H9 (cell line): ENCODE measurements at regions not wholly inside any gene's neighbourhood (a gene's known extent, or its start where the extent isn't known, plus 50 kb on each side); places are given as distances from the start of the nearest gene placed in this dataset.

Source experiments
- DNase-seq: peaks from one replicate; pipeline ENCODE4 v3.0.0-alpha.2; 2017
- H2AFZ ChIP-seq: one replicate; pipeline ENCODE4 v1.6.1; 2013; ENCODE audit warnings: mild to moderate bottlenecking, low read length, control low read depth, moderate library complexity
- H2AK5ac ChIP-seq: 2 replicates; pipeline ENCODE4 v1.6.1; 2013; ENCODE audit warnings: low read length, control low read depth, mixed read lengths; ENCODE audit not compliant: insufficient read length
- H2BK120ac ChIP-seq: one replicate; pipeline ENCODE4 v1.6.1; 2013; ENCODE audit warnings: low read depth, mild to moderate bottlenecking, low read length, control low read depth, inconsistent platforms; ENCODE audit not compliant: poor library complexity, severe bottlenecking
- H2BK12ac ChIP-seq: 2 replicates; pipeline ENCODE4 v1.6.1; 2013; ENCODE audit warnings: low read length, control low read depth, mixed read lengths, low read depth; ENCODE audit not compliant: insufficient read length
- H2BK15ac ChIP-seq: 2 replicates; pipeline ENCODE4 v1.6.1; 2013; ENCODE audit warnings: low read depth, low read length, control low read depth
- H2BK20ac ChIP-seq: one replicate; pipeline ENCODE4 v1.6.1; 2013; ENCODE audit warnings: low read depth, mild to moderate bottlenecking, low read length, control low read depth, inconsistent platforms; ENCODE audit not compliant: poor library complexity, severe bottlenecking
- H2BK5ac ChIP-seq: 2 replicates; pipeline ENCODE4 v1.6.1; 2013; ENCODE audit warnings: low read length, control low read depth, mixed read lengths; ENCODE audit not compliant: insufficient read length
- H3K14ac ChIP-seq: 2 replicates; pipeline ENCODE4 v1.6.1; 2013; ENCODE audit warnings: low read length, control low read depth; ENCODE audit not compliant: insufficient read depth
- H3K18ac ChIP-seq: 2 replicates; pipeline ENCODE4 v1.6.1; 2013; ENCODE audit warnings: low read depth, mild to moderate bottlenecking, mixed read lengths, low read length, control low read depth; ENCODE audit not compliant: insufficient read length
- H3K23ac ChIP-seq: 2 replicates; pipeline ENCODE4 v1.6.1; 2013; ENCODE audit warnings: low read length, control low read depth, mixed read lengths, low read depth; ENCODE audit not compliant: insufficient read length
- H3K23me2 ChIP-seq: 2 replicates; pipeline ENCODE4 v1.6.1; 2013; ENCODE audit warnings: low read depth, mild to moderate bottlenecking, mixed read lengths, low read length, control low read depth; ENCODE audit not compliant: insufficient read length, poor library complexity, severe bottlenecking
- H3K27ac ChIP-seq: 2 replicates; pipeline ENCODE4 v1.5.1; 2013; ENCODE audit warnings: low read length, control low read depth, mixed read lengths, low read depth; ENCODE audit not compliant: insufficient read length
- H3K27me3 ChIP-seq: 2 replicates; pipeline ENCODE4 v1.6.1; 2013; ENCODE audit warnings: low read length, control low read depth, inconsistent platforms; ENCODE audit not compliant: insufficient read depth
- H3K4ac ChIP-seq: 2 replicates; pipeline ENCODE4 v1.6.1; 2013; ENCODE audit warnings: low read depth, mild to moderate bottlenecking, control low read depth, inconsistent platforms, low read length, moderate library complexity
- H3K4me1 ChIP-seq: 2 replicates; pipeline ENCODE4 v1.6.1; 2013; ENCODE audit warnings: low read length, control low read depth, inconsistent platforms; ENCODE audit not compliant: insufficient read depth
- H3K4me2 ChIP-seq: 2 replicates; pipeline ENCODE4 v1.6.1; 2013; ENCODE audit warnings: low read length, control low read depth, mixed read lengths; ENCODE audit not compliant: insufficient read length, insufficient read depth
- H3K56ac ChIP-seq: 2 replicates; pipeline ENCODE4 v1.6.1; 2013; ENCODE audit warnings: low read depth, mild to moderate bottlenecking, mixed read lengths, low read length, control low read depth; ENCODE audit not compliant: insufficient read length
- H3K79me1 ChIP-seq: 2 replicates; pipeline ENCODE4 v1.6.1; 2013; ENCODE audit warnings: low read depth, mild to moderate bottlenecking, moderate library complexity, low read length, control low read depth, inconsistent platforms; ENCODE audit not compliant: insufficient read depth, poor library complexity, severe bottlenecking
- H3K79me2 ChIP-seq: 2 replicates; pipeline ENCODE4 v1.6.1; 2013; ENCODE audit warnings: low read length, control low read depth, inconsistent platforms; ENCODE audit not compliant: insufficient read depth
- H3K9ac ChIP-seq: 2 replicates; pipeline ENCODE4 v1.6.1; 2013; ENCODE audit warnings: low read length, control low read depth, mixed read lengths; ENCODE audit not compliant: insufficient read length; ENCODE audit errors: extremely low read depth
- H3K9me3 ChIP-seq: one replicate; pipeline ENCODE4 v1.6.1; 2013; ENCODE audit warnings: low read depth, low read length, inconsistent platforms; ENCODE audit not compliant: control insufficient read depth
- H3T11ph ChIP-seq: one replicate; pipeline ENCODE4 v1.6.1; 2013; ENCODE audit warnings: mild to moderate bottlenecking, low read length, control low read depth, inconsistent platforms
- H4K20me1 ChIP-seq: one replicate; pipeline ENCODE4 v1.6.1; 2013; ENCODE audit not compliant: control insufficient read depth, insufficient read length, insufficient read depth
- H4K5ac ChIP-seq: 2 replicates; pipeline ENCODE4 v1.6.1; 2013; ENCODE audit warnings: low read depth, mild to moderate bottlenecking, mixed read lengths, low read length, control low read depth; ENCODE audit not compliant: insufficient read length
- H4K8ac ChIP-seq: replicated peaks from 2 replicates; pipeline ENCODE4 v1.6.1; 2013; ENCODE audit warnings: low read length, control low read depth, mixed read lengths, low read depth; ENCODE audit not compliant: insufficient read length
- H4K91ac ChIP-seq: 2 replicates; pipeline ENCODE4 v1.6.1; 2013; ENCODE audit warnings: low read depth, mild to moderate bottlenecking, moderate library complexity, mixed read lengths, low read length, control low read depth; ENCODE audit not compliant: insufficient read length
- H3K27ac Mint-ChIP-seq, 3 experiments: 2 replicates in 2 of 3; 3 replicates in 1 of 3; pipeline ENCODE4 v1.8.0; 2020 to 2021; ENCODE audit warnings: mixed read lengths in 3 of 3, mild to moderate bottlenecking in 1 of 3, moderate library complexity in 1 of 3
- H3K27me3 Mint-ChIP-seq: 2 replicates; pipeline ENCODE4 v1.8.0; 2021; ENCODE audit warnings: low read depth, mild to moderate bottlenecking, moderate library complexity, mixed read lengths
- H3K36me3 Mint-ChIP-seq, 3 experiments: 2 replicates in 2 of 3; 3 replicates in 1 of 3; pipeline ENCODE4 v1.8.0; 2020 to 2021; ENCODE audit warnings: low read depth in 3 of 3, mixed read lengths in 3 of 3; ENCODE audit not compliant: insufficient read depth in 1 of 3
- H3K4me1 Mint-ChIP-seq, 2 experiments: 2 replicates each; pipeline ENCODE4 v1.8.0; 2020; ENCODE audit warnings: mixed read lengths in 2 of 2
- H3K4me3 Mint-ChIP-seq, 2 experiments: 2 replicates in 1 of 2; 3 replicates in 1 of 2; pipeline ENCODE4 v1.8.0; 2020 to 2021; ENCODE audit warnings: mild to moderate bottlenecking in 2 of 2, mixed read lengths in 2 of 2, moderate library complexity in 1 of 2
- H3K9me3 Mint-ChIP-seq, 2 experiments: 2 replicates in 1 of 2; 3 replicates in 1 of 2; pipeline ENCODE4 v1.8.0; 2020; ENCODE audit warnings: mild to moderate bottlenecking in 2 of 2, mixed read lengths in 2 of 2, moderate library complexity in 1 of 2
- WGBS: extraction: QIAGEN DNeasy Blood & Tissue Kit; methylation state at CpG from one replicate; pipeline ENCODE4 v1.1.7; 2013; ENCODE audit warnings: missing lambda C conversion rate, low lambda C conversion rate, mixed read lengths; ENCODE audit not compliant: insufficient read length; ENCODE audit errors: extremely low coverage; 5-methylcytosine and 5-hydroxymethylcytosine counted together
- TF ChIP-seq, protein P1 (sequence below): fragments of 200-600 bp; sonication (generic); conservative IDR thresholded peaks from 3 replicates; pipeline ENCODE4 v1.8.0; 2021; ENCODE audit warnings: antibody characterized with exemption, mild to moderate bottlenecking

DNA sequence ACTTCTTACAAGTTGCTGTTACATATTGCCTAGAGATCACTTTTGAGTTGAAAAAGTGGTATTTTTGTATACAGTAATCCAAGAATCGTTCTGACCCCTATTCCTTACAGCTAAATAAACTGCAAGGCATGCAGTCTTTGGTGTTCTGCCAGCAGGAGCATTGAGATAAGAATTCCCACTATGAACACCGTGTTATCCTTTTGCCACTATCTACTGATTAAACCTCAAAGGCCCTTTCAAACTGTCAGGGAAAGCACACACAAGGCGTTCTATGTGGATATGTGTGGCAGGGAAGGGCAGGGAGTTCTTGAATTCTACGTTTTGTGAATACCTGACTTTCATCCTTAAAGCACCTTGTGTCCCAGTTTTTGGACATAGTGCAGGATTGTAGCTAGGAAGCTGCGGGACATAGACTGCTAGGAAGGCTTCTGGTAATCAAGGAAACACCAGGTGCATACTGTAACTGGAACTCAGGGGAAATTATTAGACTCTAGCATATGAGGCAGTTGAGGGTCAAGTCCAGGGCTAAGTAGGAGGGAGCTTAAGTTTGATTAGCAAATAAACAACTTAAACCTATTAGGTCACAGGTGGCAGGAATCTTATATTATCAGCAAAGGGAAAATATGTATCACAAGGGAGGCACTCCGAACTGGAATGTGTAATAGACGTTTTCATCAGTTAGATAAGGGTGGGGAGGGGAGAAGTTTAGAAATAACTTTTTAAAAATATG, 506.6 kb downstream of the RNF144B start:
- Histone ChIP-seq H2BK20ac (no peak overlapping the region), H4K91ac (no peak overlapping the region), H2BK12ac (no peak overlapping the region), H3T11ph (no peak overlapping the region), H3K23ac (no peak overlapping the region), H3K27ac (no peak overlapping the region), H3K79me1 (no peaks in the 10 kb centered on the region), H3K27me3 (no peaks in the 10 kb centered on the region), H3K14ac (no peak overlapping the region), H3K23me2 (no peaks in the 10 kb centered on the region), H2BK120ac (no peak overlapping the region), H2BK15ac (no peak overlapping the region), H2AFZ (no peak overlapping the region), H3K4ac (no peak overlapping the region), H3K18ac (no peak overlapping the region), H3K79me2 (no peaks in the 10 kb centered on the region), H4K5ac (no peak overlapping the region), H3K56ac (no peak overlapping the region), H3K4me2 (no peak overlapping the region), H3K9me3 (no peaks in the 10 kb centered on the region), H4K20me1 (no peaks in the 10 kb centered on the region), H2BK5ac (no peak overlapping the region), H2AK5ac (no peak overlapping the region), H3K4me1 (no peaks in the 10 kb centered on the region), H3K9ac (no peak overlapping the region), H4K8ac (no peak overlapping the region)
- Mint-ChIP-seq H3K4me3 (no peak overlapping the region), H3K27ac (no peak overlapping the region), H3K9me3 (no peaks in the 10 kb centered on the region), H3K27me3 (no peaks in the 10 kb centered on the region), H3K4me1 (no peaks in the 10 kb centered on the region), H3K36me3 (no peaks in the 10 kb centered on the region)
- DNase-seq = no peak
- TF ChIP-seq, protein P1, sequence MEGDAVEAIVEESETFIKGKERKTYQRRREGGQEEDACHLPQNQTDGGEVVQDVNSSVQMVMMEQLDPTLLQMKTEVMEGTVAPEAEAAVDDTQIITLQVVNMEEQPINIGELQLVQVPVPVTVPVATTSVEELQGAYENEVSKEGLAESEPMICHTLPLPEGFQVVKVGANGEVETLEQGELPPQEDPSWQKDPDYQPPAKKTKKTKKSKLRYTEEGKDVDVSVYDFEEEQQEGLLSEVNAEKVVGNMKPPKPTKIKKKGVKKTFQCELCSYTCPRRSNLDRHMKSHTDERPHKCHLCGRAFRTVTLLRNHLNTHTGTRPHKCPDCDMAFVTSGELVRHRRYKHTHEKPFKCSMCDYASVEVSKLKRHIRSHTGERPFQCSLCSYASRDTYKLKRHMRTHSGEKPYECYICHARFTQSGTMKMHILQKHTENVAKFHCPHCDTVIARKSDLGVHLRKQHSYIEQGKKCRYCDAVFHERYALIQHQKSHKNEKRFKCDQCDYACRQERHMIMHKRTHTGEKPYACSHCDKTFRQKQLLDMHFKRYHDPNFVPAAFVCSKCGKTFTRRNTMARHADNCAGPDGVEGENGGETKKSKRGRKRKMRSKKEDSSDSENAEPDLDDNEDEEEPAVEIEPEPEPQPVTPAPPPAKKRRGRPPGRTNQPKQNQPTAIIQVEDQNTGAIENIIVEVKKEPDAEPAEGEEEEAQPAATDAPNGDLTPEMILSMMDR = no peak
- WGBS = no CpG with 5 or more reads among the region's 7 CpGs
